Thyroid gland (tissue), 4 donors: ENCODE measurements at regions not wholly inside any gene's neighbourhood (a gene's known extent, or its start where the extent isn't known, plus 50 kb on each side); places are given as distances from the start of the nearest gene placed in this dataset.

Experiments used
- CTCF ChIP-seq, 6 experiments: fragments of 200-600 bp in 3 of 6; fragments of 450-650 bp in 3 of 6; sonication (generic) in 3 of 6; IDR thresholded peaks; one replicate each; pipeline ENCODE4 v1.5.1; 2016 to 2019; ENCODE audit warnings: antibody characterized with exemption in 6 of 6, mild to moderate bottlenecking in 2 of 6, inconsistent platforms in 1 of 6, moderate library complexity in 1 of 6
- POLR2A ChIP-seq, 2 donors: fragments of 450-650 bp; IDR thresholded peaks; one replicate each; pipeline ENCODE4 v1.6.1; 2017; ENCODE audit warnings: antibody characterized with exemption in 2 of 2, mild to moderate bottlenecking in 2 of 2, moderate library complexity in 1 of 2

GRCh38 chr2:217512259-217512658, 490.5 kb downstream of the TNS1 start:
- TF ChIP-seq CTCF (IDR thresholded peaks at IDR 0.05), result no peak
- no peak for TF ChIP-seq POLR2A (IDR thresholded peaks at IDR 0.05)
